K562 (cell line): ENCODE measurements at regions not wholly inside any gene's neighbourhood (a gene's known extent, or its start where the extent isn't known, plus 50 kb on each side); places are given as distances from the start of the nearest gene placed in this dataset.

Source experiments
- ATAC-seq: fragments of 200-7000 bp; cut with Tn5 transposase; 3 replicates; pipeline ENCODE4 v1.9.1; 2020; ENCODE audit warnings: moderate library complexity
- BruUV-seq: library from RNA; stranded (reverse); fragments of 400-500 nt; replicated peaks from 2 replicates; lab custom pipeline; 2021; lab: Mats Ljungman, UMichigan
- CTCF ChIA-PET: fragments of 300-600 bp; formaldehyde crosslinking; extraction: SDS; loops from one replicate; lab custom pipeline; 2021; ENCODE audit warnings: low intra/inter-chr PET ratio; lab: Yijun Ruan, JAX
- POLR2A ChIA-PET: fragments of 300-600, 350-650 bp; sonication (Branson Sonifier 250); formaldehyde crosslinking; extraction: SDS; loops from one replicate; lab custom pipeline; 2021; ENCODE audit warnings: antibody characterized with exemption, inconsistent platforms; lab: Yijun Ruan, JAX
- DNase-seq, 4 experiments: peaks; one replicate each; pipeline versions ENCODE4 v3.0.0 to v3.0.0-alpha.2; 2011 to 2018; ENCODE audit warnings: low spot score in 3 of 4, mixed read lengths in 3 of 4; ENCODE audit errors: extremely low read depth in 1 of 4
- FAIRE-seq: peaks from 2 replicates; lab custom pipeline; 2011; peaks lifted over from hg19 to GRCh38; lab: Jason Lieb, UNC
- H2AFZ ChIP-seq: 2 replicates; pipeline ENCODE4 v1.6.0; 2011; ENCODE audit warnings: low read depth, low read length, control low read depth, inconsistent platforms
- H3K27ac ChIP-seq: fragments of 200-600 bp; 3 replicates; pipeline ENCODE4 v1.8.0; 2011; ENCODE audit warnings: low read depth, mild to moderate bottlenecking, control low read depth, inconsistent platforms, low read length, moderate library complexity, mixed read lengths; ENCODE audit errors: extremely low read depth
- H3K27me3 ChIP-seq, 2 experiments: fragments of 300-600 bp in 1 of 2; 2 replicates in 1 of 2; 3 replicates in 1 of 2; pipeline versions ENCODE4 v1.6.0 to v1.8.0; 2011; ENCODE audit warnings: inconsistent platforms in 2 of 2, low read length in 2 of 2, mild to moderate bottlenecking in 1 of 2, mixed read lengths in 1 of 2, moderate library complexity in 1 of 2; ENCODE audit not compliant: control insufficient read depth in 2 of 2, insufficient read depth in 2 of 2
- H3K36me3 ChIP-seq: fragments of 300-600 bp; 3 replicates; pipeline ENCODE4 v1.8.0; 2011; ENCODE audit warnings: mild to moderate bottlenecking, low read length, inconsistent platforms; ENCODE audit not compliant: control insufficient read depth, insufficient read depth
- H3K4me1 ChIP-seq, 2 experiments: fragments of 200-600 bp in 1 of 2; replicated peaks in 1 of 2; 2 replicates in 1 of 2; 3 replicates in 1 of 2; pipeline versions ENCODE4 v1.5.1 to v1.8.0; 2011; ENCODE audit warnings: inconsistent platforms in 2 of 2, low read length in 2 of 2, mild to moderate bottlenecking in 1 of 2, mixed read lengths in 1 of 2, moderate library complexity in 1 of 2; ENCODE audit not compliant: control insufficient read depth in 2 of 2, insufficient read depth in 2 of 2
- H3K4me2 ChIP-seq: 2 replicates; pipeline ENCODE4 v1.6.1; 2011; ENCODE audit warnings: low read length, control low read depth, inconsistent platforms, mixed read lengths; ENCODE audit not compliant: insufficient read depth
- H3K4me3 ChIP-seq: fragments of 200-600 bp; sonication (generic), shearing (Covaris generic); 2 replicates; pipeline ENCODE4 v1.5.1; 2016; ENCODE audit warnings: control low read depth, inconsistent platforms
- H3K79me2 ChIP-seq: fragments of 200-600 bp; 3 replicates; pipeline ENCODE4 v1.8.0; 2011; ENCODE audit warnings: low read length, inconsistent platforms; ENCODE audit not compliant: control insufficient read depth, insufficient read depth
- H3K9ac ChIP-seq, 2 experiments: 2 replicates each; pipeline versions ENCODE4 v1.6.0 to v1.6.1; 2011; ENCODE audit warnings: low read depth in 2 of 2, low read length in 2 of 2, control low read depth in 1 of 2, inconsistent platforms in 1 of 2, mild to moderate bottlenecking in 1 of 2, mixed read lengths in 1 of 2; ENCODE audit not compliant: insufficient read depth in 1 of 2
- H3K9me1 ChIP-seq: one replicate; pipeline ENCODE4 v1.6.0; 2011; ENCODE audit warnings: inconsistent platforms, mild to moderate bottlenecking, low read length, moderate library complexity; ENCODE audit not compliant: control insufficient read depth, insufficient read depth
- H3K9me3 ChIP-seq: replicated peaks from 2 replicates; pipeline ENCODE4 v1.5.1; 2011; ENCODE audit warnings: low read depth, low read length, inconsistent platforms; ENCODE audit not compliant: control insufficient read depth, insufficient read depth
- H4K20me1 ChIP-seq: replicated peaks from 2 replicates; pipeline ENCODE4 v1.6.1; 2011; ENCODE audit warnings: low read length, inconsistent platforms, mixed read lengths; ENCODE audit not compliant: control insufficient read depth, insufficient read depth
- BRF1 ChIP-seq: IDR thresholded peaks from 3 replicates; pipeline ENCODE4 v1.6.1; 2011; ENCODE audit warnings: borderline replicate concordance, mild to moderate bottlenecking; ENCODE audit not compliant: insufficient read length; ENCODE audit errors: extremely low read depth
- ETS1 ChIP-seq: conservative IDR thresholded peaks from 2 replicates; pipeline ENCODE4 v1.6.1; 2011; ENCODE audit warnings: low read depth, mild to moderate bottlenecking, low read length; ENCODE audit not compliant: control insufficient read depth
- HDAC3 ChIP-seq: fragments of 450-650 bp; IDR thresholded peaks from 2 replicates; pipeline ENCODE4 v1.6.1; 2018; ENCODE audit warnings: borderline replicate concordance, mild to moderate bottlenecking, moderate library complexity; ENCODE audit not compliant: partially characterized antibody
- HES1 ChIP-seq: fragments of 450-650 bp; IDR thresholded peaks from 2 replicates; pipeline ENCODE4 v1.6.1; 2016; ENCODE audit warnings: low read depth, mild to moderate bottlenecking, moderate library complexity
- KLF1 ChIP-seq: fragments of 450-650 bp; IDR thresholded peaks from 2 replicates; pipeline ENCODE4 v1.6.1; 2016; ENCODE audit warnings: missing genetic modification characterization, missing compliant biosample characterization
- RBM25 ChIP-seq: fragments of 200-400 bp; formaldehyde crosslinking; IDR thresholded peaks from 2 replicates; pipeline ENCODE4 v1.6.1; 2018; ENCODE audit warnings: low read length, low read depth, moderate library complexity; ENCODE audit not compliant: severe bottlenecking
- RREB1 ChIP-seq: fragments of 250-450 bp; sonication (Bioruptor Pico); IDR thresholded peaks from 2 replicates; pipeline ENCODE4 v1.4.0; 2020
- ZNF175 ChIP-seq: fragments of 200-800 bp; sonication (Bioruptor generic); IDR thresholded peaks from 2 replicates; pipeline ENCODE4 v1.6.1; 2016; ENCODE audit warnings: low read depth, mild to moderate bottlenecking, missing genetic modification characterization, missing compliant biosample characterization
- ZNF592 ChIP-seq: fragments of 450-650 bp; IDR thresholded peaks from 2 replicates; pipeline ENCODE4 v1.6.1; 2017; ENCODE audit warnings: antibody characterized with exemption, mild to moderate bottlenecking
- WGBS: fragments of 100-300 bp; shearing (Covaris generic); methylation state at CpG from one replicate; pipeline ENCODE4 v1.1.6; 2016; ENCODE audit warnings: low coverage, mixed read lengths; ENCODE audit not compliant: insufficient coverage; ENCODE audit errors: missing lambda C conversion rate; 5-methylcytosine and 5-hydroxymethylcytosine counted together
- in situ Hi-C: fragments of 300-500 bp; cut with MboI; formaldehyde crosslinking; loops from 4 replicates; pipeline ENCODE4 v1.15.0; 2018; ENCODE audit warnings: inconsistent platforms, mixed read lengths
- intact Hi-C: fragments of 100-400 bp; cut with micrococcal nuclease; formaldehyde crosslinking; loops from 2 replicates; pipeline ENCODE4 v1.14.2; 2022

- FAIRE-seq, result no peak
- in situ Hi-C loops, result no loop called here
- 0% methylated on average over 2 of the region's 2 CpGs for WGBS
- TF ChIP-seq ZNF175 (CRISPR knock-in tag) (no peak), ZNF592 (no peak), HES1 (no peak), KLF1 (tag) (no peak), RREB1 (CRISPR knock-in tag) (no peak), BRF1 (no peak), RBM25 (no peak), ETS1 (no peak), HDAC3 (no peak)
Measured at GRCh38 chr7:83267141-83267631, 104.5 kb upstream of the PCLO start.

More at GRCh38 chr7:83267141-83267631, 104.5 kb upstream of the PCLO start:
- Histone ChIP-seq H3K9ac (no peak overlapping the region), H2AFZ (no peak overlapping the region), H3K4me1 (no peaks in the 10 kb centered on the region), H3K4me2 (no peak overlapping the region), H3K9me3 (peaks cover 2% of the 10 kb centered on the region), H4K20me1 (no peaks in the 10 kb centered on the region), H3K27ac (no peak overlapping the region), H3K79me2 (no peaks in the 10 kb centered on the region), H3K9me1 (no peaks in the 10 kb centered on the region), H3K27me3 (no peaks in the 10 kb centered on the region), H3K36me3 (no peaks in the 10 kb centered on the region), H3K4me3 (no peak overlapping the region)
- intact Hi-C loops, result no loop called here
- no TSS peak for BruUV-seq
- DNase-seq (no peak), ATAC-seq (no peak)
- ChIA-PET POLR2A (no interaction called here), CTCF (no interaction called here)
